SK-N-SH treated with all-trans-retinoic acid at 6 μM for 48 hours (cell line): ENCODE measurements at regions not wholly inside any gene's neighbourhood (a gene's known extent, or its start where the extent isn't known, plus 50 kb on each side); places are given as distances from the start of the nearest gene placed in this dataset.

Experiments used
- ATAC-seq: fragments of 200-7000 bp; cut with Tn5 transposase; 3 replicates; pipeline ENCODE4 v1.9.1; 2020; ENCODE audit warnings: mild to moderate bottlenecking, moderate library complexity
- BACH2 ChIP-seq: fragments of 250-450 bp; sonication (Bioruptor Pico); IDR thresholded peaks from 2 replicates; pipeline ENCODE4 v1.9.0; 2021; ENCODE audit warnings: mild to moderate bottlenecking, borderline replicate concordance
- CREB5 ChIP-seq: fragments of 250-450 bp; sonication (Bioruptor Pico); IDR thresholded peaks from 2 replicates; pipeline ENCODE4 v1.5.1; 2020; ENCODE audit warnings: low read depth, mild to moderate bottlenecking, moderate library complexity
- ESRRG ChIP-seq: fragments of 250-450 bp; sonication (Bioruptor Pico); IDR thresholded peaks from 2 replicates; pipeline ENCODE4 v1.6.1; 2021; ENCODE audit warnings: mild to moderate bottlenecking
- GLIS3 ChIP-seq: fragments of 250-450 bp; sonication (Bioruptor Pico); IDR thresholded peaks from 2 replicates; pipeline ENCODE4 v1.5.0; 2020; ENCODE audit warnings: mild to moderate bottlenecking, moderate library complexity
- ISL1 ChIP-seq: fragments of 250-450 bp; sonication (Bioruptor Pico); IDR thresholded peaks from 2 replicates; pipeline ENCODE4 v2.1.2; 2022; ENCODE audit warnings: mild to moderate bottlenecking, moderate library complexity
- PATZ1 ChIP-seq: fragments of 250-450 bp; sonication (Bioruptor Pico); IDR thresholded peaks from 2 replicates; pipeline ENCODE4 v1.8.0; 2020; ENCODE audit warnings: mild to moderate bottlenecking, moderate library complexity, borderline replicate concordance
- PPARA ChIP-seq: fragments of 250-450 bp; sonication (Bioruptor Pico); IDR thresholded peaks from 2 replicates; pipeline ENCODE4 v1.5.0; 2020; ENCODE audit warnings: mild to moderate bottlenecking, borderline replicate concordance
- RARB ChIP-seq: fragments of 250-450 bp; sonication (Bioruptor Pico); IDR thresholded peaks from 2 replicates; pipeline ENCODE4 v1.8.0; 2021; ENCODE audit warnings: mild to moderate bottlenecking, moderate library complexity
- SNAI2 ChIP-seq: fragments of 250-450 bp; sonication (Bioruptor Pico); IDR thresholded peaks from 2 replicates; pipeline ENCODE4 v1.5.0; 2020; ENCODE audit warnings: mild to moderate bottlenecking, moderate library complexity
- TCF4 ChIP-seq: fragments of 250-450 bp; sonication (Bioruptor Pico); IDR thresholded peaks from 2 replicates; pipeline ENCODE4 v1.8.0; 2021; ENCODE audit warnings: mild to moderate bottlenecking, moderate library complexity, borderline replicate concordance
- TOX ChIP-seq: fragments of 250-450 bp; sonication (Bioruptor Pico); IDR thresholded peaks from 2 replicates; pipeline ENCODE4 v1.8.0; 2021; ENCODE audit warnings: mild to moderate bottlenecking, moderate library complexity, borderline replicate concordance
- ZC3H10 ChIP-seq: fragments of 250-450 bp; sonication (Bioruptor Pico); IDR thresholded peaks from 2 replicates; pipeline ENCODE4 v1.5.1; 2021; ENCODE audit warnings: mild to moderate bottlenecking, moderate library complexity
- ZFP3 ChIP-seq: fragments of 250-450 bp; sonication (Bioruptor Pico); IDR thresholded peaks from 2 replicates; pipeline ENCODE4 v1.5.0; 2020; ENCODE audit warnings: mild to moderate bottlenecking, moderate library complexity
- ZNF565 ChIP-seq: fragments of 450-650 bp; formaldehyde crosslinking; conservative IDR thresholded peaks from 2 replicates; pipeline ENCODE4 v1.5.0; 2020; ENCODE audit warnings: low read depth, mild to moderate bottlenecking, moderate library complexity
- ZNF70 ChIP-seq: fragments of 450-650 bp; formaldehyde crosslinking; IDR thresholded peaks from 2 replicates; pipeline ENCODE4 v1.5.0; 2020; ENCODE audit warnings: mild to moderate bottlenecking, moderate library complexity
- ZNF8 ChIP-seq: fragments of 450-650 bp; formaldehyde crosslinking; IDR thresholded peaks from 2 replicates; pipeline ENCODE4 v1.5.0; 2020; ENCODE audit warnings: mild to moderate bottlenecking, moderate library complexity
- TF ChIP-seq, protein P1 (sequence below): fragments of 250-450 bp; sonication (Bioruptor Pico); IDR thresholded peaks from 2 replicates; pipeline ENCODE4 v1.8.0; 2021; ENCODE audit warnings: low read depth, mild to moderate bottlenecking, moderate library complexity, borderline replicate concordance
- TF ChIP-seq, protein P2 (sequence below): fragments of 250-450 bp; sonication (Bioruptor Pico); IDR thresholded peaks from 2 replicates; pipeline ENCODE4 v1.5.0; 2020; ENCODE audit warnings: mild to moderate bottlenecking, moderate library complexity

DNA sequence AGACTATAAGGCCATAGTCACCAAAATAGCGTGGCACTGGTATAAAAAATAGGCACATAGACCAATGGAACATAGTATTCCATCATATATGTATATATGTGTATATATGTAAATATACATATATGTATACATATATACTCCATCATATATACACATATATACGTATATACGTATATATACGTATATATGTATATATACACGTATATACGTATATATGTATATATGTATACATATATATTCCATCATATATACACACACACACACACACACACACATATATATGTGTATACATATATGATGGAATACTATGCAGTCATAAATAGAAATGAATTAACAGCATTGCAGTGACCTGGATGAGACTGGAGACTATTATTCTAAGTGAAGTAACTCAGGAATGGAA is 204.6 kb downstream of the LTN1 start:
- ATAC-seq: no peak
- TF ChIP-seq ZNF8 (no peak), PPARA (CRISPR knock-in tag) (no peak), ZC3H10 (CRISPR knock-in tag) (no peak)

- TF ChIP-seq CREB5 (CRISPR knock-in tag): no peak
- TF ChIP-seq, protein P1, sequence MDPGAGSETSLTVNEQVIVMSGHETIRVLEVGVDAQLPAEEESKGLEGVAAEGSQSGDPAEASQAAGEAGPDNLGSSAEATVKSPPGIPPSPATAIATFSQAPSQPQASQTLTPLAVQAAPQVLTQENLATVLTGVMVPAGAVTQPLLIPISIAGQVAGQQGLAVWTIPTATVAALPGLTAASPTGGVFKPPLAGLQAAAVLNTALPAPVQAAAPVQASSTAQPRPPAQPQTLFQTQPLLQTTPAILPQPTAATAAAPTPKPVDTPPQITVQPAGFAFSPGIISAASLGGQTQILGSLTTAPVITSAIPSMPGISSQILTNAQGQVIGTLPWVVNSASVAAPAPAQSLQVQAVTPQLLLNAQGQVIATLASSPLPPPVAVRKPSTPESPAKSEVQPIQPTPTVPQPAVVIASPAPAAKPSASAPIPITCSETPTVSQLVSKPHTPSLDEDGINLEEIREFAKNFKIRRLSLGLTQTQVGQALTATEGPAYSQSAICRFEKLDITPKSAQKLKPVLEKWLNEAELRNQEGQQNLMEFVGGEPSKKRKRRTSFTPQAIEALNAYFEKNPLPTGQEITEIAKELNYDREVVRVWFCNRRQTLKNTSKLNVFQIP (CRISPR knock-in tag): no peak
- TF ChIP-seq PPARA (CRISPR knock-in tag): no peak
- TF ChIP-seq PATZ1: no peak
- TF ChIP-seq ZNF70 (CRISPR knock-in tag): no peak
- TF ChIP-seq ISL1 (CRISPR knock-in tag): no peak
- ATAC-seq: no peak
These were observed 209.0 kb downstream of the LTN1 start for GRCh38 chr21:28783641-28784185.

- peak; percentile 80 for ATAC-seq
- no peak for TF ChIP-seq TOX
- no peak for TF ChIP-seq ZNF8
- no peak for TF ChIP-seq TCF4
- no peak for TF ChIP-seq RARB (CRISPR knock-in tag)
- no peak for TF ChIP-seq PPARA (CRISPR knock-in tag)
- no peak for TF ChIP-seq SNAI2
- TF ChIP-seq, all 23 proteins: peak for 0
These were observed 210.9 kb downstream of the LTN1 start for GRCh38 chr21:28781602-28782276.

GRCh38 chr21:28779914-28780313 is 212.8 kb downstream of the LTN1 start:
- no peak for ATAC-seq
- TF ChIP-seq SNAI2 (no peak), ISL1 (CRISPR knock-in tag) (no peak), ZNF8 (no peak), RARB (CRISPR knock-in tag) (no peak), GLIS3 (CRISPR knock-in tag) (no peak), ZNF565 (CRISPR knock-in tag) (no peak), PPARA (CRISPR knock-in tag) (no peak), ESRRG (CRISPR knock-in tag) (no peak), PATZ1 (no peak), BACH2 (CRISPR knock-in tag) (no peak), ZFP3 (CRISPR knock-in tag) (no peak)

GRCh38 chr21:28776251-28776650 is 216.4 kb downstream of the LTN1 start:
- TF ChIP-seq ZNF565 (CRISPR knock-in tag): no peak

DNA sequence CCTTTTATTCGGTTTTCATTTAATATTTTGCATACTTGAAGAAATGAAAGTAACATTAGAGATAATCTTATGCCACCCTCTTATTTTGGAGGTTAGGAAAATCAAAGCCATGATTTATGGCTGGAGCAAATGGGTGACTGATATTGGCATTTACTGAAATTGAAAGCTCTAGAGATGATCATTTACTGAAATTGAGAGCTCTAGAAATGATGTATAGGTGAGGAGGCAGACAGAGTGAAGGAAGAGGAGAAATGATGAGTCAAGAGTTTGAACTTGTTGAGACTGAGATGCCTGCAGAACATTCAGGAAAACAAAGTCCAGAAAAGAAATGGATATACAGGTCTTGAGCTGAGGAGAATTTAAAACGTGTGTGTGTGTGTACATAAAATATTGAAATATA is 217.6 kb downstream of the LTN1 start:
- ATAC-seq: no peak
- no peak for TF ChIP-seq ESRRG (CRISPR knock-in tag)
- no peak for TF ChIP-seq TOX
- TF ChIP-seq ZC3H10 (CRISPR knock-in tag): no peak
- no peak for TF ChIP-seq BACH2 (CRISPR knock-in tag)
- TF ChIP-seq ZNF70 (CRISPR knock-in tag): no peak
- TF ChIP-seq ZNF8: no peak
- no peak for TF ChIP-seq ZNF565 (CRISPR knock-in tag)
- no peak for TF ChIP-seq RARB (CRISPR knock-in tag)
- no peak for TF ChIP-seq SNAI2
- no peak for TF ChIP-seq ZFP3 (CRISPR knock-in tag)
- TF ChIP-seq, protein P2, sequence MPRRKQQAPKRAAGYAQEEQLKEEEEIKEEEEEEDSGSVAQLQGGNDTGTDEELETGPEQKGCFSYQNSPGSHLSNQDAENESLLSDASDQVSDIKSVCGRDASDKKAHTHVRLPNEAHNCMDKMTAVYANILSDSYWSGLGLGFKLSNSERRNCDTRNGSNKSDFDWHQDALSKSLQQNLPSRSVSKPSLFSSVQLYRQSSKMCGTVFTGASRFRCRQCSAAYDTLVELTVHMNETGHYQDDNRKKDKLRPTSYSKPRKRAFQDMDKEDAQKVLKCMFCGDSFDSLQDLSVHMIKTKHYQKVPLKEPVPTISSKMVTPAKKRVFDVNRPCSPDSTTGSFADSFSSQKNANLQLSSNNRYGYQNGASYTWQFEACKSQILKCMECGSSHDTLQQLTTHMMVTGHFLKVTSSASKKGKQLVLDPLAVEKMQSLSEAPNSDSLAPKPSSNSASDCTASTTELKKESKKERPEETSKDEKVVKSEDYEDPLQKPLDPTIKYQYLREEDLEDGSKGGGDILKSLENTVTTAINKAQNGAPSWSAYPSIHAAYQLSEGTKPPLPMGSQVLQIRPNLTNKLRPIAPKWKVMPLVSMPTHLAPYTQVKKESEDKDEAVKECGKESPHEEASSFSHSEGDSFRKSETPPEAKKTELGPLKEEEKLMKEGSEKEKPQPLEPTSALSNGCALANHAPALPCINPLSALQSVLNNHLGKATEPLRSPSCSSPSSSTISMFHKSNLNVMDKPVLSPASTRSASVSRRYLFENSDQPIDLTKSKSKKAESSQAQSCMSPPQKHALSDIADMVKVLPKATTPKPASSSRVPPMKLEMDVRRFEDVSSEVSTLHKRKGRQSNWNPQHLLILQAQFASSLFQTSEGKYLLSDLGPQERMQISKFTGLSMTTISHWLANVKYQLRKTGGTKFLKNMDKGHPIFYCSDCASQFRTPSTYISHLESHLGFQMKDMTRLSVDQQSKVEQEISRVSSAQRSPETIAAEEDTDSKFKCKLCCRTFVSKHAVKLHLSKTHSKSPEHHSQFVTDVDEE (CRISPR knock-in tag): no peak

More at GRCh38 chr21:28776251-28776650, 216.4 kb downstream of the LTN1 start:
- ATAC-seq: no peak
